Activated T-cell treated with anti-CD3 and anti-CD28 coated beads, Interleukin-2, amount 50 U/mL, for 1 hour (primary cell): ENCODE measurements at regions not wholly inside any gene's neighbourhood (a gene's known extent, or its start where the extent isn't known, plus 50 kb on each side); places are given as distances from the start of the nearest gene placed in this dataset.

Source experiments
- DNase-seq: peaks from one replicate; pipeline ENCODE4 v3.0.0-alpha.2; 2020

DNA sequence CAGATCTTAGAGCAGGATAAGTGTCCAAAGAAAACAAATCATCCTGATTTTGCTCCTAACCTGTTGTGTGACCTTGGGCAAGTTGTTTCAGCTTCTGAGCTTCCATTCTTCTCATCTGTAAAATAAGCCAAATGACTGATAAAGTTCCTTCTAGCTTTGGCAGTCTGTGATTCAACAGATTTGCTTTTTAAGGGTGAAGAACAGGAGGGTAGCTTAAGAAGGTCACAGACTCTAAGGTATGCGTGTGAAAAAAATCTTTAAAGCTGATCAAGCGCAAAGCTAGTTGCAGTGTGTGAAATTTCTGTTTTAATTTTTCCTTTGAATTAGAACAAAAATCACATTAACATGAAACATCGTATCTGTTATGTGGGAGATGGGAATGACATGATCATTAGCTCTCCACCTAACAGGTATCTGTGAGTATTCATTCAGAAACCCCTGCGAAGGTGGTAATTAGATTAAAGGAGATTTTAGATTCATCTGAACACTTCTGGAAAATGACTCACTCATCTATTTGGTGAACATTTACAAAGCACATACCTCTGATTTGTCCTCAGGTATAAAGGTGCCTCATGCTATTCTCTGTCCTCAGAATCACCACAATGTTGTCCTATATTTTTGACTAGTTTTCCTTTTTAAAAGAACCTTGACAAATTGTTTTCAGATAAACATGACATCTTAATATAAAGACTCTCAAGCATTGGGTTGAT is 131.9 kb upstream of the CPM start:
- DNase-seq = no peak

- DNase-seq = no peak
Observed at GRCh38 chr12:69065775-69066174, 132.8 kb upstream of the CPM start.

- DNase-seq = no peak
Observed at GRCh38 chr12:69066492-69067373, 133.8 kb upstream of the CPM start.

DNA sequence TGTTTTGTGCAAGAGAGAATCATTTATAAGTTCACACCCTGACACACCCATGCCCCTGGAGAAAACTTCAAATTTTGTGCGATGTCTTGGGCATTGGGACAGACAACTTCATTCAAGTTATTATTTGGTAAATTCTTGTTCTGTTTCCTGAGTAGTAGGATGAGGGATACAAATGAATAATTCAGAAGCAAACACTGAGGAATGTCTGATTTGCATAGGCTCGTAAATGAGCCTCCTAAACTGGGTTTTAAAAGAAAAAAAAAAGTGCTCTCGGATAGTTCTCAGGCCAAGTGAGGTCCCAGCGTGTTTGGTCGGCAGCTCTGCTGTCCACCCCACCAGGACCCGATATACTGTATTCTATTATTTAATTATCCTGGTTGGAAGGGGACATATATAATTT is 134.7 kb upstream of the CPM start:
- no peak for DNase-seq

- DNase-seq = no peak
Observed at GRCh38 chr12:69068448-69068847, 135.5 kb upstream of the CPM start.

DNA sequence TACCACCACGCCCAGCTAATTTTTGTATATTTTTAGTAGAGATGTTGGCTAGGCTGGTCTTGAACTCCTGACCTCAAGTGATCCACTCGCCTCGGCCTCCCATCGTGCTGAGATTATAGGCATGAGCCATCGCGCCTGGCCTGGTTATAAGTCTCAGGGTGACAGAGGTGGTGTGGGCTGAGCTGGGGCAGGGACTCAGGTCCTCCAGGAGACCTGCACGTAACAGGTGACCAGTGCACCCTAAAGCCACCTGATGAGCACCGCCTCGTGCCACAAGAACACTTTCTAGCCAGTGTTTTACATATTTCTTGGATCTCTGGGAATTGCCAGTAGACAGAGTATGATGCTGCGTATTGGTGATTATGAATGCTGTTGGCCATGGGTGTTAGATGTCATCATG is 136.5 kb upstream of the CPM start:
- no peak for DNase-seq

DNA sequence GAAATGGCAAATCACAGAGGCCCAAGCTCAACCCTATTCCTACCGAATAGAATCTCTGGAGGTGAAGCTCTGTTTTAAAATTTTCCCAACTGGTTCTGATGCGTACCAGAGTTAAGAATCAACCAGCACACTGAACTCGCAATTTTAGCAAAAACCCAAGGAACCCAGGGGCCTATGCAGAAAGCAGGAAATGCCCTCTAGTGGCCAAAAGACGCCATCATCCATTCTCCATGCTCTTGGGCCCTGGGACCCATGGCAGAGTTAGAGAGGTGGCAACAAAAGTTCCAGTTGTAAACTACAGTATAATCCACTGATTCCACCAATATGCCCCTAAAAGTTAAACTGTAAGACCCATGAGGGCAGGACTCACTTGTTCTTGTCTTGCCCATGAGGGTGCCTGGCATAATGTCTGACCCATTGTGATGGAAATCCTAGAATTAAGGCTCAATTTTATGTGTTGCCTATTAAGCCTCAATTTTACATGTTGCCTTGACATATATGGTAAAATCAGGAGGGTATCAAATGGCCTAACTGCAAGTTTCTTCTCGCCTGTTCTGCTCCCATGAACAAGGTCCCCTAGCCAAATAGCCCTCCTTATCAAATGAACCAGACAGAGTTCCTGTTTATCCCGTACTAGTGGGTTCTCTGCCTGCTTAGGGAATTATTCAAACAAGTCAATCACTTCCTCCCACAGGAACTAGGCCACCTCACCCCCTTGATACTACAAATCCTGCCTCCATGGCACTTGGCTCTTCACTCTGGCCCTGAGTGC is 137.5 kb upstream of the CPM start:
- DNase-seq = peak; percentile 36

- DNase-seq = no peak
Observed at GRCh38 chr12:69071091-69071370, 138.1 kb upstream of the CPM start.

GRCh38 chr12:69073035-69073434 is 140.1 kb upstream of the CPM start:
- no peak for DNase-seq

- no peak for DNase-seq
Observed at GRCh38 chr12:69074556-69075349, 141.8 kb upstream of the CPM start.

GRCh38 chr12:69083689-69084088 is 150.7 kb upstream of the CPM start:
- no peak for DNase-seq

GRCh38 chr12:69084816-69085378 is 151.9 kb upstream of the CPM start:
- DNase-seq = no peak

- no peak for DNase-seq
Observed at GRCh38 chr12:69085852-69086251, 152.9 kb upstream of the CPM start.

GRCh38 chr12:69087986-69088385 is 151.4 kb upstream of the CPSF6 start:
- no peak for DNase-seq

DNA sequence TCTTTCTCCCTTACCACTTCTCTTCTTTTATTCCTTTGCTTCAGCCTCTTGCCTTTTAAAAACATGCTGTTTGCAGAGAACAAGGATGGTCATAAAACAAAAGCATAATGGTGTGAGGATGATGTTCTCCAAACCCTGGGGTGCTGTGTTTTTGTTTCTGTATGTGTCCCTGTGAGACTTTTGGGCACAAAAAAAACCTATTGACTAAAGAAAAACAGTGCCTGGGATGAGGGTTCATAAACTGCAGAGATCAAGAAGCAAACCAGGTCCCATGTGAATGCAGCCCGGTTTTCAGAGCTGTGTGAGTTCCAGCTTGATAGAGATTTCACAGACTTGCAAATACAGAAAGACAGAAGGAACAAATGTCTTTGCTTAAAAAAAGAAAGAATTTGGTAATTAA is 148.6 kb upstream of the CPSF6 start:
- DNase-seq = no peak

GRCh38 chr12:69091442-69092017 is 147.8 kb upstream of the CPSF6 start:
- no peak for DNase-seq

DNA sequence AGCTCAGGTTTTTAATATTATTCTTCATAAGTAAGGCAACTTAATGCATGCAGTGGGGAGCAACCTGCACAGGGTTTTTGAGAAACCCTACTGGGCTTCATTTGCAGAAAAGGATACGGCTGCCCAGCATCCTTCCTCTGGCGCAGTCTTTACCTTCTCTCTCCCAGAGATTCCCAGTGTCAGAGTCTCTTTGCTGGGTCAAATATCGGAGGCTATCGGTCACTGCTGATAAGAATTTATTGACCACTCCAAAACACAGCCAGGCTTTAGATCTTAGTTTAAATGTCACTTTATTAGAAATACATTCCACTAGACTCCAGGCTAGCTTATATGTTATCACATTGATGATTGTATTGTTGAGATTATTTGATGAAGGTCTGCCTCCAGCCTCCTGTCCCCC is 147.2 kb upstream of the CPSF6 start:
- no peak for DNase-seq

DNA sequence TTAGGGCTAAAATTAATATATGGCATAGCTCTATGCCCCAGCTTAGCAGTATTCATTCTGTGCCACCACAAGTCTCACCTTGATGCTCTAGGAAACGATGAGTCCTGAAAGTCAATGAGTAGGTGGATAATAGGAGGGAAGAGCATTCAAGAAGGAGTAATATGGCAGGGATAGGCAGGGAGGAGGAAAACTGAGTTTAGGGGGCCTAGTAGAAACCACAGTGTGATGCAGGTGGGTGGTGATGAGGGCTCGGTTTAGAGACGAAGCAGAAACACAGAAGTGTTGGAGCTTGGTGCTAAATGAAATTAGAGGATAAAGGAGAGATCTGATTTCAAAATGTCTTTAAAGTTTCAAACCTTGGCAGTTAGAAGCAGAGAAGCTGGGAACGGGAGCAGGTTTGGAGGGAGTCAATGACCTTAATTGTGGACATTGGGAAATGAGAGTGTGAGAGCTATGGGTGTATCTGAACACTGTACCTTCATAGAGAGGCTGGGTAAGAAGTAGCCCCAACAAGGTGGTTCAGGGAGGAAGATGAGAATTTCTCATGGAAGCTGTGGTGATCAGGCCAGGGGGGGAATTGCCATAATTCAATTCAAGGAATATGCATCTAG is 144.7 kb upstream of the CPSF6 start:
- DNase-seq = no peak

DNA sequence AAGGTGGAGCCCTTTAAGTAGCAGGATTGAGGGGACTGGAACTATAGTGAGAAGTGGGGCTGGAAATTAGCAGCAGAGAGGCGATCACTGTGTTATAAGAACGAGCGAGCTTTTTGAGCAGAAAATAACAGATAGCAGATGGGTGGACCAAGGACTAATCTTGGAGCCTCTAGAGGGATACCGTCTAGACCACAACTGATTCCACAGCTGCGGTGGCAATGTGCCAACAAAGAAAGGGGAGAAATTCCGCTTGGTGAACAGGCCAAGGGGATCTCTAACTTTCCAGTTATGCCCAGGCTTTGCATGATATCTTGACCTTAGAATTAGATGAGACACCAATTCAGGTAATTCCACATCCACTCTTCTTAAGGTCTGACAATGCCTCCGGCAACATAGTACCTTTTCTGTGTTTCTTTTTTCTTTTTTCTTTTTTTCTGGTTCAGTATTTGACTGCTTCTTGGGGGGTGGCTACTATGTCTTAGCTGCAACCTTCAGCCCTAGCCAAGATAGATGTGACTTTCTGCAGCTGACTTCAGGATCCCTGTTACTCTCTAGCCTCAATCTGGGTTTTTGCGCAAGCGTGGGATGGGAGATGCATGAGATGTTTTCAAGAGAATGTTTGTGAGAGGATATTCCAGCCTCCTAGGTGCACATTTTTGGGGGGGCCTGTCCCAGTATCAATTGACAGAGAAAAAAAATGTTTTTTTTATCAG is 143.4 kb upstream of the CPSF6 start:
- DNase-seq = no peak

GRCh38 chr12:69096669-69097335 is 142.6 kb upstream of the CPSF6 start:
- no peak for DNase-seq
